HL-60 (cell line): ENCODE measurements at regions not wholly inside any gene's neighbourhood (a gene's known extent, or its start where the extent isn't known, plus 50 kb on each side); places are given as distances from the start of the nearest gene placed in this dataset.

ENCODE experiments used
- CTCF ChIP-seq: IDR thresholded peaks from one replicate; pipeline ENCODE4 v1.5.1; 2011; ENCODE audit warnings: low read length, control low read depth, inconsistent platforms; ENCODE audit not compliant: insufficient read depth
- POLR2AphosphoS5 ChIP-seq: IDR thresholded peaks from 2 replicates; pipeline ENCODE4 v1.6.1; 2012; ENCODE audit warnings: low read depth

DNA sequence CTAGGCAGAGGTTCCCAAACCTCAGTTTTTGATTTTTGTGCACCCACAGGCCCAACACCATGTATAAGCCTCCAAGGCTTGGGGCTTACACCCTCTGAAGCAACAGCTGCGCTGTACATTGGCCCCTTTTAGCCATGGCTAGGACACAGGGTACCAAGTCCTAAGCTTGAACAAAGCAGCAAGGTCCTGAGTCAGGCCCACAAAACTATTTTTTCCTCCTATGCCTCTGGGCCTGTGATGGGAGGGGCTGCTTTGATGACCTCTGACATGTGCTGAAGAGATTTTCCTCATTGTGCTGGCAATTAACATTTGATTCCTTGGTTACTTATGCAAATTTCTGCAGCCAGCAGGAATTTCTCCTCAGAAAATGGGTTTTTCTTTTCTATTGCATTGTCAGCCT is 262.2 kb upstream of the CEP162 start:
- TF ChIP-seq CTCF (no peak), POLR2AphosphoS5 (no peak)
